Uterus (tissue), 3 donors: ENCODE measurements at regions not wholly inside any gene's neighbourhood (a gene's known extent, or its start where the extent isn't known, plus 50 kb on each side); places are given as distances from the start of the nearest gene placed in this dataset.

Experiments
- DNase-seq, 2 donors: peaks; one replicate each; pipeline ENCODE4 v3.0.0-alpha.2; 2019 to 2020
- H3K27ac ChIP-seq, 2 donors: fragments of 200-600 bp; sonication (generic); 1 replicate in 1 of 2; 2 replicates in 1 of 2; pipeline ENCODE4 v1.5.1; 2016 to 2018
- H3K27me3 ChIP-seq, 2 donors: fragments of 200-600 bp; sonication (generic); one replicate each; pipeline ENCODE4 v1.5.1; 2018 to 2019; ENCODE audit warnings: control low read depth in 1 of 2
- H3K36me3 ChIP-seq, 2 donors: fragments of 200-600 bp; sonication (generic); one replicate each; pipeline ENCODE4 v1.5.1; 2019; ENCODE audit warnings: control low read depth in 1 of 2
- H3K4me1 ChIP-seq, 2 donors: fragments of 200-600 bp; sonication (generic); one replicate each; pipeline ENCODE4 v1.5.1; 2018 to 2019; ENCODE audit warnings: control low read depth in 1 of 2
- H3K4me3 ChIP-seq, 2 donors: fragments of 200-600 bp; sonication (generic); 1 replicate in 1 of 2; 2 replicates in 1 of 2; pipeline ENCODE4 v1.5.1; 2018 to 2019; ENCODE audit warnings: mild to moderate bottlenecking in 1 of 2
- H3K9me3 ChIP-seq, 2 donors: fragments of 200-600 bp; sonication (generic); one replicate each; pipeline ENCODE4 v1.5.1; 2019; ENCODE audit warnings: control low read depth in 1 of 2
- CTCF ChIP-seq, 4 experiments: fragments of 200-600 bp in 2 of 4; fragments of 450-650 bp in 2 of 4; sonication (generic) in 2 of 4; IDR thresholded peaks; one replicate each; pipeline ENCODE4 v1.5.1; 2016 to 2019; ENCODE audit warnings: antibody characterized with exemption in 4 of 4, mild to moderate bottlenecking in 2 of 4, moderate library complexity in 1 of 4
- POLR2A ChIP-seq, 2 donors: fragments of 450-650 bp; IDR thresholded peaks; one replicate each; pipeline ENCODE4 v1.6.1; 2016; ENCODE audit warnings: antibody characterized with exemption in 2 of 2, mild to moderate bottlenecking in 1 of 2, moderate library complexity in 1 of 2
- intact Hi-C: fragments of 100-400 bp; cut with DNase I; formaldehyde crosslinking; loops from one replicate; pipeline ENCODE4 v1.15.1; 2023; ENCODE audit warnings: low total_unique reads
- donor health status: DM: yes; HTN: yes; CAD: no.

DNA sequence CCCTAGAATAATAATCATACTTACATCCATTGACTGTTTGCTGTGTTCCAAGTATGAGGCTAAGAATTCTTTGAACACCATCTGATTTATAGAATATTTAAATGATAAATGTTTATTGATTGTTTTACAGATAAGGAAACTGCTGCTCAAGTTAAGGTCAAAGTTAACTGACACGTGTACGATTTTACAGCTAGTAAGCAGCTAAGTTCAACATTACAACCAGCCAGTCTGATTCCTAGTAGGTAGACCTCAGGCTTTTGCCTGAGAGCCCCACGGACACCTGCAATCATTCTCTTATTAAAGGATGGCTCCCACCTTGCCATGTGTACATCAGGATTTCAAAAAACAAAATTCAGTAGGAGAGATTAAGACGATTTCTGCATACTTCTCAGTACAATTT is 141.9 kb downstream of the SPRY2 start:
- Histone ChIP-seq H3K36me3 (no peaks in the 10 kb centered on the region), H3K9me3 (no peaks in the 10 kb centered on the region), H3K4me3 (no peak overlapping the region), H3K27ac (no peak overlapping the region), H3K4me1 (no peaks in the 10 kb centered on the region), H3K27me3 (no peaks in the 10 kb centered on the region)
- intact Hi-C loops, result no loop called here
- TF ChIP-seq CTCF (IDR thresholded peaks at IDR 0.05) (no peak), POLR2A (IDR thresholded peaks at IDR 0.05) (no peak)
- DNase-seq, result no peak

DNA sequence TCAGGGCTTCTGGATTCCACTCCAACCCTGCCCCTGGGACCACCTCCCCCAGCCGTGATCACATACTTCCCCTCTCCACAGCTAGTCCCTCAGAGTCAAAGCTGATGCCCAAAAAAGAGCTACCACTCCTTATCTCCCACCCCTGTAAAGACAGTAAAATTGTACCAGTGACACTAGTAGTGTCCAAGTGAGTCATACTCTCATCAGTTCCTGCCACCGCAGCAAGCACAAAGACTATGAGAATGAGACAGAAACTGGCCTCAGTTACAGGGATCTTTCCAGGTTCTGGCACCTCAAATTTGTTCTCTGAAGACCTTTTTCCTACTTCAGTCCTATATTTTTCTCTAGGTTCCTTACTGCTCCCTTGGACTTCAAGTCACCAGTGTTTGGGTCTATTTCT is 144.2 kb downstream of the SPRY2 start:
- no peak for TF ChIP-seq POLR2A (IDR thresholded peaks at IDR 0.05)
- TF ChIP-seq CTCF (IDR thresholded peaks at IDR 0.05), result no peak
- no peaks in the 10 kb centered on the region for H3K9me3 ChIP-seq
- H3K27me3 ChIP-seq, result no peaks in the 10 kb centered on the region
- H3K4me1 ChIP-seq, result no peaks in the 10 kb centered on the region
- DNase-seq, result no peak
- no peak overlapping the region for H3K27ac ChIP-seq
- intact Hi-C loops, result no loop called here
- H3K4me3 ChIP-seq, result no peak overlapping the region
- H3K36me3 ChIP-seq, result no peaks in the 10 kb centered on the region

- Histone ChIP-seq H3K27me3 (no peaks in the 10 kb centered on the region), H3K9me3 (no peaks in the 10 kb centered on the region), H3K4me3 (no peak overlapping the region), H3K4me1 (no peaks in the 10 kb centered on the region), H3K36me3 (no peaks in the 10 kb centered on the region), H3K27ac (no peak overlapping the region)
- intact Hi-C loops, result no loop called here
- no peak for TF ChIP-seq POLR2A (IDR thresholded peaks at IDR 0.05)
- TF ChIP-seq CTCF (IDR thresholded peaks at IDR 0.05), result no peak
- no peak for DNase-seq
These were observed 145.3 kb downstream of the SPRY2 start for GRCh38 chr13:80195649-80196048.

- intact Hi-C loops, result no loop called here
- DNase-seq, result no peak
- no peaks in the 10 kb centered on the region for H3K9me3 ChIP-seq
- no peak overlapping the region for H3K4me3 ChIP-seq
- no peaks in the 10 kb centered on the region for H3K36me3 ChIP-seq
- no peak for TF ChIP-seq CTCF (IDR thresholded peaks at IDR 0.05)
- TF ChIP-seq POLR2A (IDR thresholded peaks at IDR 0.05), result no peak
- H3K27me3 ChIP-seq, result no peaks in the 10 kb centered on the region
- H3K4me1 ChIP-seq, result no peaks in the 10 kb centered on the region
- no peak overlapping the region for H3K27ac ChIP-seq
These were observed 150.9 kb downstream of the SPRY2 start for GRCh38 chr13:80189889-80190597.

GRCh38 chr13:80180740-80181355 is 160.1 kb downstream of the SPRY2 start:
- Histone ChIP-seq H3K36me3 (no peaks in the 10 kb centered on the region), H3K9me3 (no peaks in the 10 kb centered on the region), H3K27me3 (no peaks in the 10 kb centered on the region), H3K27ac (no peak overlapping the region), H3K4me3 (no peak overlapping the region), H3K4me1 (no peaks in the 10 kb centered on the region)
- DNase-seq, result no peak
- intact Hi-C loops, result no loop called here
- no peak for TF ChIP-seq POLR2A (IDR thresholded peaks at IDR 0.05)
- no peak for TF ChIP-seq CTCF (IDR thresholded peaks at IDR 0.05)
